ENCODE measurements at regions not wholly inside any gene's neighbourhood (a gene's known extent, or its start where the extent isn't known, plus 50 kb on each side); places are given as distances from the start of the nearest gene placed in this dataset.

DNA sequence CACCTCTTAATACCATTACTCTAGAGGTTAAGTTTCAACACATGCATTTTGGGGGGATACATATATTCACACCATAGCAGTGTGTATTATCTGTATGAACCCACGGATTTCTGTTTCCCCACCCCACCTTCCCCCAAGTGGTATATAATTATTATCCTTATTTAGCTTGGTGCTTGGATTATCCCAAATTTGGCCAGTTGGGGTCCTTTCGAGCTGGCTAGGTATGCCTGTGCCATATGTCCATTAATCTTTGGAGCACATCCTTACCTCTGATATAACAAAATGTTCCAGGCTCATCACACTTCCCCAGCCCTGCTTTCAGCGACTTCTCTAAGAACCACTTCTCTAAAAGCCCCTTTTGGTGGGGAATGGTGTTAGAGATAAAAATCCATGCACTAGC is 118.7 kb upstream of the MLIP start:
- ATAC-seq (ENCODE audit: low FRiP score) (no peak), DNase-seq (ENCODE audit: low spot score) (no peak)
- TF ChIP-seq, protein P1, sequence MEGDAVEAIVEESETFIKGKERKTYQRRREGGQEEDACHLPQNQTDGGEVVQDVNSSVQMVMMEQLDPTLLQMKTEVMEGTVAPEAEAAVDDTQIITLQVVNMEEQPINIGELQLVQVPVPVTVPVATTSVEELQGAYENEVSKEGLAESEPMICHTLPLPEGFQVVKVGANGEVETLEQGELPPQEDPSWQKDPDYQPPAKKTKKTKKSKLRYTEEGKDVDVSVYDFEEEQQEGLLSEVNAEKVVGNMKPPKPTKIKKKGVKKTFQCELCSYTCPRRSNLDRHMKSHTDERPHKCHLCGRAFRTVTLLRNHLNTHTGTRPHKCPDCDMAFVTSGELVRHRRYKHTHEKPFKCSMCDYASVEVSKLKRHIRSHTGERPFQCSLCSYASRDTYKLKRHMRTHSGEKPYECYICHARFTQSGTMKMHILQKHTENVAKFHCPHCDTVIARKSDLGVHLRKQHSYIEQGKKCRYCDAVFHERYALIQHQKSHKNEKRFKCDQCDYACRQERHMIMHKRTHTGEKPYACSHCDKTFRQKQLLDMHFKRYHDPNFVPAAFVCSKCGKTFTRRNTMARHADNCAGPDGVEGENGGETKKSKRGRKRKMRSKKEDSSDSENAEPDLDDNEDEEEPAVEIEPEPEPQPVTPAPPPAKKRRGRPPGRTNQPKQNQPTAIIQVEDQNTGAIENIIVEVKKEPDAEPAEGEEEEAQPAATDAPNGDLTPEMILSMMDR (IDR thresholded peaks at IDR 0.05): no peak

DNA sequence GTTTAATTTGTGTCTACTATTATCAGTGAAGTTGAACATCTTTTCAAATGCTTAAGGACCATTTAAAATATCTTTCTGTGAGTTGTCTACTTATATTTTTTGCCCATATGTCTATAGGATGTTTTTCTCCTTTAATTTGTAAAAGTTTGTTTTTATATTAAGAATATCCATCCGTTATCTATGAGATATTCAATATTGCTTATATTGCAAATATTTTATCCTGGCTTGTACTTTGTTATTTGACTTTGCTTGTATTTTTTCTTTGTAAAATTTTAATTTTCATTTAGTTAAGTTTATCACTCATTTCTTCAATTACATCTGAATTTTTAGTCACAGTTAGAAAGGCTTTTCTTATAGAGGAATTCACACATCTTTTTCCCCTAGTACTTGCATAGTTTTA is 117.0 kb upstream of the MLIP start:
- TF ChIP-seq, protein P1 (IDR thresholded peaks at IDR 0.05): no peak
- DNase-seq (ENCODE audit: low spot score) (no peak), ATAC-seq (ENCODE audit: low FRiP score) (no peak)

DNA sequence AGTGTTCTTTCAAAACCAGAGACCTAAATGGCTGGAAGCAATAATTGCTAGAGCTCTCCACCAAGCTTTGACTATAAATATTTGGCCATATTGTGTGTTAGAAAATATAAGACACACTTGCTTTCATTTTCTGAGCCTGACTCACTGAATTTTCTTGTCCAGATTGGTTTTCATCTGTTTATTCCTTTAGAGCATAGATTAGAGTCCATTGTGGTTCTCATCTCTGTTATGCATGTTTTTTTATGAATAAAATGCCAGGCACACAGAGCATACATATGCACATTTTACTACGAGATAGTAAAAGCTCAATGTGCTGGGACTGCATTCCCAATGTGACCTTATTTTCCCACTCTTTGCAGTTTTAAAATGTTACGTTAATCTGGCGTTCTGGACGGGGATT is 115.3 kb upstream of the MLIP start:
- no peak for ATAC-seq (ENCODE audit: low FRiP score)
- no peak for DNase-seq (ENCODE audit: low spot score)
- TF ChIP-seq, protein P1 (IDR thresholded peaks at IDR 0.05): no peak

DNA sequence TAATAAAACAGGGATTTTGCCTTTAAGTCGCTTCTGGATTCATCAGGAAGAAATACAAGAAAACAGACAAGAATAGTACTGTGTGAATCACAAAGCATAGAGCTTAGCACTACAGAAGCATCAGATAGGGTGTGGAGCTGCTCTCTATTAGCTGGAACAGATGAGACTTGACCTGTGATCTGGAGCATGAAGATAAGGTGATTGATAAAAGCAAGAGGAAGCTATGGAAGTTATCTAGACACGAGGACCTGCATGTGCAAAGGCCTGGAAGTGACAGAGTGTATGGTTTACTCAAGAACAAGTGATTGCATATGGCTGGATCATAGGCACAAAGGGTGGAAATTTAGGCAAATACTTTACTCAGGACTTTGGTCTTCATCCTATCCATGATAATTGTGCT is 112.9 kb upstream of the MLIP start:
- ATAC-seq (ENCODE audit: low FRiP score) (no peak), DNase-seq (ENCODE audit: low spot score) (no peak)
- TF ChIP-seq, protein P1 (IDR thresholded peaks at IDR 0.05): no peak

DNA sequence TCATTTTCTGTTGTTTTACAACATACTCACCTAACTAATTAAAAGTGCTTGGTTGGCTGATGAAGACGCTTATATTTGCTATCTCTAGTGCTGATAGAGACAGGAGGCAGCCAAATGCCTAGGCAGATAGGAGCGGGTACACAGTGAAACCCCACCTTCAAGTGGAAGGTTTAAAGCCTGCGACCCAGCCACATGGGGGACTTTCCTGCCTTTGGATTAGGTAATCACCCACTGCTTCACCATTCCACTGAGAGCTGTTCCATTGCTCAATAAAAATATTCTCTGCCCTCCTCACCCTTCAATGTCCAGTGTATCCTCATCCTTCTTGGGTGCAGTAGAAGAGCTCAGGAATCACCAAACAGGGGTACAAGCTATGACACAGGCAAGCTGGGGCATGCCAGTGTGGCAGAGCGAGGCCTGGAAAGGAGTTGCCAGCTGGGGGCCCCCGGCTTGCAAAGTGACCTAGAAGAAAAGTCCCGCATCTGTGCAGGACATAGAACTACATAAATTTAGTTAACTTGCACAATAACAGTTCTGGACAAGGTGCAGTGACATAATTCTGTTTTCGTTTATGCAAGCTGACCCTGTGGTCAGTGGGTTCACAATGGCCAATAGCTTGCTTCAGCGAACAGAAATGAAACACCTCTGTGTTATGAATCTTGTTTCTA is 112.0 kb upstream of the MLIP start:
- ATAC-seq (ENCODE audit: low FRiP score) (no peak), DNase-seq (ENCODE audit: low spot score) (no peak)
- TF ChIP-seq, protein P1 (IDR thresholded peaks at IDR 0.05): no peak

DNA sequence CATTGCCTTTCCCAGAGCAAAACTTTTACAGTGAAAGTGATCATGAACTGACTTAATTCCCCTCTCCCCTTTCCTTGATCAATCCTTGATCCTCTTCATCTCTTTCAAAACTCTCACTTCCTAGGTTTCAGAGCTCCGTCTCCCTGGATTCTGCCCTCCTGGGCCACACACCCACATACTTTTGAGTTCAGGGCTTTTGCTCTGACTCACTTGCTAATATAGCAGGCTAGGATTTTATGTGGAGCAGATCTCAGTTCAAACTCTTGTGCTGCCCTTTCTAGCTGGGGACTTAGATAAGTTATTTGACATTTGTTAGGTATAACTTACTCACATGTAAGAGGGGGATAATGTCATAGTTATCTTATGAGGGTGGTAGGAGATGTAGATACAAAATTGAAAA is 109.1 kb upstream of the MLIP start:
- TF ChIP-seq, protein P1 (IDR thresholded peaks at IDR 0.05): no peak
- ATAC-seq (ENCODE audit: low FRiP score) (no peak), DNase-seq (ENCODE audit: low spot score) (no peak)

DNA sequence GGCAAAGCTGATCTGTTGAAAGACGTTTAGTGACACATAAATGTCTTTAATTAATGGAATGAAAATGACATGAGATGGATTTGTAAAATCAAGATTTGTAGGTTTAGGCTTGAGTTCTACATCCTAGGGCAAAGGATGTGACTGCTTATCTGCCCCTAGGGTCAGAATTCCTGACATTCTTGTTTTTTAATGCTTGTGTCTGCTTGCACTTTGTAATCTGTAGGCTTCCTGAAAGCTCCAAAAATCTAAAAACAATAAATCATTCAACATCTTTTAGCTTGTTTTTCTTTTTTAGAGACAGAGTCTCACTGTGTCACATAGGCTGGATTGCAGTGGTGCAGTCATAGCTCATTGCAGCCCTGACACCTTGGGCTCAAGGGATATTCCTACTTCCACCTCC is 107.9 kb upstream of the MLIP start:
- DNase-seq (ENCODE audit: low spot score) (no peak), ATAC-seq (ENCODE audit: low FRiP score) (no peak)
- TF ChIP-seq, protein P1 (IDR thresholded peaks at IDR 0.05): no peak

All from omental fat pad (tissue), 3 donors.